ENCODE measurements at regions not wholly inside any gene's neighbourhood (a gene's known extent, or its start where the extent isn't known, plus 50 kb on each side); places are given as distances from the start of the nearest gene placed in this dataset.

DNA sequence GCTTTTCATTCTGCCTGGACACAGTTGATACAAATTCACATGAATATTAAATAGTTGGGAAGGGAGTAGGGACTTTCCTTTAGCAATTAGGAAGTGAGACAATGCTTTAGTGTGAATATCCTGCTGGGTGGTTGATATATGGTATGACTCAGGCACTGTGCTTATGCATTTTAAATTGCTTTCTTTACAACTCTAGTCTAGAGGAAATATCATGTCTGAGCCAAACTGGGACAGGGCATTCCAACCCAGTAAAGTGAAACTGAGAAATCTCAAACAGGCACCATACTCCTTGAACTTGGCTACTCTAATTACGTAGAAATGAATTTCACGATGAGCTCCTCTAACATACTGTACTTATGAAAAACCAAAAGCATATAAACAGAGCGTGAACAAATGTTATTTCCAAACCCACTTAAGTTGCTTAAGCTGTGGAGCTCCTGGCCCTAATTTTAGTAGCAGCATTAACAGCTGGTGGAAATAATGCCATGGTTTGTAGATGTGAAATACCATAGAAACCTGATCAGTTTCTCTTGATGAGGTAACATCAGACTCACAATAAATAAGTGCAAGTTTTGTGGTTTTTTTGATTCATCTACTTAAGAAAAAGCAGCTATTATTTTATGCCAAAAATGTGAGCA, 242.9 kb upstream of the GK2 start:
- TF ChIP-seq POLR2A (IDR thresholded peaks at IDR 0.05) = no peak
- TF ChIP-seq, protein P1, sequence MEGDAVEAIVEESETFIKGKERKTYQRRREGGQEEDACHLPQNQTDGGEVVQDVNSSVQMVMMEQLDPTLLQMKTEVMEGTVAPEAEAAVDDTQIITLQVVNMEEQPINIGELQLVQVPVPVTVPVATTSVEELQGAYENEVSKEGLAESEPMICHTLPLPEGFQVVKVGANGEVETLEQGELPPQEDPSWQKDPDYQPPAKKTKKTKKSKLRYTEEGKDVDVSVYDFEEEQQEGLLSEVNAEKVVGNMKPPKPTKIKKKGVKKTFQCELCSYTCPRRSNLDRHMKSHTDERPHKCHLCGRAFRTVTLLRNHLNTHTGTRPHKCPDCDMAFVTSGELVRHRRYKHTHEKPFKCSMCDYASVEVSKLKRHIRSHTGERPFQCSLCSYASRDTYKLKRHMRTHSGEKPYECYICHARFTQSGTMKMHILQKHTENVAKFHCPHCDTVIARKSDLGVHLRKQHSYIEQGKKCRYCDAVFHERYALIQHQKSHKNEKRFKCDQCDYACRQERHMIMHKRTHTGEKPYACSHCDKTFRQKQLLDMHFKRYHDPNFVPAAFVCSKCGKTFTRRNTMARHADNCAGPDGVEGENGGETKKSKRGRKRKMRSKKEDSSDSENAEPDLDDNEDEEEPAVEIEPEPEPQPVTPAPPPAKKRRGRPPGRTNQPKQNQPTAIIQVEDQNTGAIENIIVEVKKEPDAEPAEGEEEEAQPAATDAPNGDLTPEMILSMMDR (IDR thresholded peaks at IDR 0.05) = no peak

Data from thyroid gland (tissue), 4 donors.